Gastrocnemius medialis (tissue), 4 donors: ENCODE measurements at regions not wholly inside any gene's neighbourhood (a gene's known extent, or its start where the extent isn't known, plus 50 kb on each side); places are given as distances from the start of the nearest gene placed in this dataset.

Experiments
- ATAC-seq, 2 donors: fragments of 150-250 bp; one replicate each; pipeline ENCODE4 v1.9.1; 2016
- DNase-seq, 2 donors: peaks; one replicate each; pipeline ENCODE4 v3.0.0-alpha.2; 2019
- H3K27ac ChIP-seq, 4 donors: fragments of 200-600 bp; sonication (generic); 1 replicate in 1 of 4; 2 replicates in 3 of 4; pipeline ENCODE4 v1.5.1; 2016 to 2018; ENCODE audit warnings: mild to moderate bottlenecking in 2 of 4, moderate library complexity in 1 of 4
- H3K27me3 ChIP-seq, 3 donors: fragments of 200-600 bp; sonication (generic) in 2 of 3; 1 replicate in 1 of 3; 2 replicates in 2 of 3; pipeline versions ENCODE4 v1.5.1 to v1.6.0; 2016 to 2019; ENCODE audit warnings: mild to moderate bottlenecking in 1 of 3, moderate library complexity in 1 of 3
- H3K36me3 ChIP-seq, 2 donors: fragments of 200-600 bp; sonication (generic) in 1 of 2; one replicate each; pipeline ENCODE4 v1.5.1; 2017 to 2018
- H3K4me1 ChIP-seq, 2 donors: fragments of 200-600 bp; sonication (generic) in 1 of 2; one replicate each; pipeline ENCODE4 v1.5.1; 2016 to 2017; ENCODE audit warnings: mild to moderate bottlenecking in 2 of 2
- H3K4me3 ChIP-seq, 4 donors: fragments of 200-600 bp; sonication (generic) in 3 of 4; 1 replicate in 1 of 4; 2 replicates in 3 of 4; pipeline ENCODE4 v1.5.1; 2016 to 2019; ENCODE audit warnings: mild to moderate bottlenecking in 2 of 4
- H3K9me3 ChIP-seq, 3 donors: fragments of 200-600 bp; sonication (generic) in 2 of 3; 1 replicate in 1 of 3; 2 replicates in 2 of 3; pipeline ENCODE4 v1.5.1; 2016 to 2019
- CTCF ChIP-seq, 5 experiments: fragments of 450-650 bp in 3 of 5; fragments of 200-600 bp in 2 of 5; sonication (generic) in 2 of 5; IDR thresholded peaks in 4 of 5; conservative IDR thresholded peaks in 1 of 5; 1 replicate in 4 of 5; 2 replicates in 1 of 5; pipeline ENCODE4 v1.5.1; 2016 to 2019; ENCODE audit warnings: antibody characterized with exemption in 5 of 5, mild to moderate bottlenecking in 3 of 5, moderate library complexity in 3 of 5
- POLR2A ChIP-seq, 2 donors: fragments of 450-650 bp; IDR thresholded peaks; one replicate each; pipeline ENCODE4 v1.6.1; 2017; ENCODE audit warnings: antibody characterized with exemption in 2 of 2, mild to moderate bottlenecking in 2 of 2, moderate library complexity in 2 of 2
- in situ Hi-C, 4 donors: fragments of 200-750 bp; cut with MboI; loops; one replicate each; pipeline versions ENCODE4 v1.15.0 to v1.8.0; 2017; ENCODE audit warnings: low sequenced_read_pairs in 4 of 4
- intact Hi-C: fragments of 100-400 bp; cut with DNase I; formaldehyde crosslinking; loops from one replicate; pipeline ENCODE4 v1.15.1; 2023; ENCODE audit warnings: low total_unique reads

- H3K27me3 ChIP-seq = no peaks in the 10 kb centered on the region
- in situ Hi-C loops (loop anchor here in 1 of 4 donors (25.0 kb wide), 1 partner anchor 112 kb away; no protein-coding TSS in a partner anchor), intact Hi-C loops (no loop called here)
- H3K36me3 ChIP-seq = no peaks in the 10 kb centered on the region
- DNase-seq (no peak), ATAC-seq (no peak)
- H3K4me1 ChIP-seq = no peaks in the 10 kb centered on the region
- no peak for TF ChIP-seq POLR2A (IDR thresholded peaks at IDR 0.05)
- TF ChIP-seq CTCF (IDR thresholded peaks at IDR 0.05 in 4 of 5, conservative IDR thresholded peaks at IDR 0.05 in 1 of 5) = no peak
- no peak overlapping the region for H3K27ac ChIP-seq
- H3K4me3 ChIP-seq = no peak overlapping the region
- H3K9me3 ChIP-seq = no peaks in the 10 kb centered on the region
Measured at GRCh38 chr18:29874519-29875098, 1167.9 kb downstream of the DSC3 start.

GRCh38 chr18:29873211-29873610 is 1169.3 kb downstream of the DSC3 start:
- no peak for DNase-seq
- no peak for TF ChIP-seq CTCF (IDR thresholded peaks at IDR 0.05 in 4 of 5, conservative IDR thresholded peaks at IDR 0.05 in 1 of 5)
- TF ChIP-seq POLR2A (IDR thresholded peaks at IDR 0.05) = no peak
- H3K4me3 ChIP-seq = no peak overlapping the region
- in situ Hi-C loops = loop anchor here in 1 of 4 donors (25.0 kb wide), 1 partner anchor 111 kb away; no protein-coding TSS in a partner anchor
- intact Hi-C loops = no loop called here
- no peaks in the 10 kb centered on the region for H3K4me1 ChIP-seq
- no peaks in the 10 kb centered on the region for H3K36me3 ChIP-seq
- no peak overlapping the region for H3K27ac ChIP-seq
- H3K9me3 ChIP-seq = no peaks in the 10 kb centered on the region
- no peak for ATAC-seq
- H3K27me3 ChIP-seq = no peaks in the 10 kb centered on the region

GRCh38 chr18:29871246-29871645 is 1171.3 kb downstream of the DSC3 start:
- Histone ChIP-seq H3K27me3 (no peaks in the 10 kb centered on the region), H3K9me3 (no peaks in the 10 kb centered on the region), H3K36me3 (no peaks in the 10 kb centered on the region), H3K4me3 (no peak overlapping the region), H3K27ac (no peak overlapping the region), H3K4me1 (no peaks in the 10 kb centered on the region)
- in situ Hi-C loops (loop anchor here in 1 of 4 donors (25.0 kb wide), 1 partner anchor 109 kb away; no protein-coding TSS in a partner anchor), intact Hi-C loops (no loop called here)
- TF ChIP-seq CTCF (IDR thresholded peaks at IDR 0.05 in 4 of 5, conservative IDR thresholded peaks at IDR 0.05 in 1 of 5) = no peak
- no peak for TF ChIP-seq POLR2A (IDR thresholded peaks at IDR 0.05)
- DNase-seq (no peak), ATAC-seq (no peak)

- Histone ChIP-seq H3K4me1 (no peaks in the 10 kb centered on the region), H3K27me3 (no peaks in the 10 kb centered on the region), H3K4me3 (no peak overlapping the region), H3K9me3 (no peaks in the 10 kb centered on the region), H3K27ac (no peak overlapping the region), H3K36me3 (no peaks in the 10 kb centered on the region)
- TF ChIP-seq POLR2A (IDR thresholded peaks at IDR 0.05) (no peak), CTCF (IDR thresholded peaks at IDR 0.05 in 4 of 5, conservative IDR thresholded peaks at IDR 0.05 in 1 of 5) (no peak)
- intact Hi-C loops (no loop called here), in situ Hi-C loops (loop anchor here in 1 of 4 donors (10.0 to 25.0 kb wide), 2 partner anchors 62 to 101 kb away; no protein-coding TSS in a partner anchor)
- DNase-seq (no peak), ATAC-seq (no peak)
Measured at GRCh38 chr18:29862824-29863223, 1179.7 kb downstream of the DSC3 start.
